Gastrocnemius medialis (tissue), 4 donors: ENCODE measurements at regions not wholly inside any gene's neighbourhood (a gene's known extent, or its start where the extent isn't known, plus 50 kb on each side); places are given as distances from the start of the nearest gene placed in this dataset.

ENCODE experiments used
- ATAC-seq, 2 donors: fragments of 150-250 bp; one replicate each; pipeline ENCODE4 v1.9.1; 2016
- DNase-seq, 2 donors: peaks; one replicate each; pipeline ENCODE4 v3.0.0-alpha.2; 2019
- H3K27ac ChIP-seq, 4 donors: fragments of 200-600 bp; sonication (generic); 1 replicate in 1 of 4; 2 replicates in 3 of 4; pipeline ENCODE4 v1.5.1; 2016 to 2018; ENCODE audit warnings: mild to moderate bottlenecking in 2 of 4, moderate library complexity in 1 of 4
- H3K27me3 ChIP-seq, 3 donors: fragments of 200-600 bp; sonication (generic) in 2 of 3; 1 replicate in 1 of 3; 2 replicates in 2 of 3; pipeline versions ENCODE4 v1.5.1 to v1.6.0; 2016 to 2019; ENCODE audit warnings: mild to moderate bottlenecking in 1 of 3, moderate library complexity in 1 of 3
- H3K36me3 ChIP-seq, 2 donors: fragments of 200-600 bp; sonication (generic) in 1 of 2; one replicate each; pipeline ENCODE4 v1.5.1; 2017 to 2018
- H3K4me1 ChIP-seq, 2 donors: fragments of 200-600 bp; sonication (generic) in 1 of 2; one replicate each; pipeline ENCODE4 v1.5.1; 2016 to 2017; ENCODE audit warnings: mild to moderate bottlenecking in 2 of 2
- H3K4me3 ChIP-seq, 4 donors: fragments of 200-600 bp; sonication (generic) in 3 of 4; 1 replicate in 1 of 4; 2 replicates in 3 of 4; pipeline ENCODE4 v1.5.1; 2016 to 2019; ENCODE audit warnings: mild to moderate bottlenecking in 2 of 4
- H3K9me3 ChIP-seq, 3 donors: fragments of 200-600 bp; sonication (generic) in 2 of 3; 1 replicate in 1 of 3; 2 replicates in 2 of 3; pipeline ENCODE4 v1.5.1; 2016 to 2019
- POLR2A ChIP-seq, 2 donors: fragments of 450-650 bp; IDR thresholded peaks; one replicate each; pipeline ENCODE4 v1.6.1; 2017; ENCODE audit warnings: antibody characterized with exemption in 2 of 2, mild to moderate bottlenecking in 2 of 2, moderate library complexity in 2 of 2
- in situ Hi-C, 4 donors: fragments of 200-750 bp; cut with MboI; loops; one replicate each; pipeline versions ENCODE4 v1.15.0 to v1.8.0; 2017; ENCODE audit warnings: low sequenced_read_pairs in 4 of 4
- intact Hi-C: fragments of 100-400 bp; cut with DNase I; formaldehyde crosslinking; loops from one replicate; pipeline ENCODE4 v1.15.1; 2023; ENCODE audit warnings: low total_unique reads
- TF ChIP-seq, protein P1 (sequence below), 5 experiments: fragments of 450-650 bp in 3 of 5; fragments of 200-600 bp in 2 of 5; sonication (generic) in 2 of 5; IDR thresholded peaks in 4 of 5; conservative IDR thresholded peaks in 1 of 5; 1 replicate in 4 of 5; 2 replicates in 1 of 5; pipeline ENCODE4 v1.5.1; 2016 to 2019; ENCODE audit warnings: antibody characterized with exemption in 5 of 5, mild to moderate bottlenecking in 3 of 5, moderate library complexity in 3 of 5

DNA sequence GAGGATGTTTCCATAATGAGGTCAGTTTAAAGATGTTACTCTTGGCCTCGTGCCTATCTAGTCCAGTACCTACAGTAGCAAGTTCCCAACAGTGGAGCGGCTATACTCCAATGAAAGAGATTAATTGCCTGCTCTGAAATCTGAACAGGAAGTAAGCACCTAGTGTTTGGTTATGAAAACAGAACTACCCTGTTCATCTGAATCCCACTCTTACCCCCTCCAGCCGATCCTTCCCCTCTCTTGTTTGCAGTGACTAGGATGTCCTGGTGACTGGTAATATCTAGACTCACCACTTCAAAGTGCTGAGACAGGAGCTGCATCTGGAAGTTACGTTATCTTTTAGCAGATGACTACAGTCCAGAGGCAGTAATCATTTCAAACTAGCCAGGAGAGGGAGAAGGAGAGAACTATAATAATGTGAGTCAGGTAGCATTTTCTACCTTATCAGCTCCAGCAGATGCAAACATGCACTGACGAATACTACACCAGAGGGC is 666.7 kb upstream of the NRP1 start:
- no peak overlapping the region for H3K4me3 ChIP-seq
- H3K27me3 ChIP-seq: no peaks in the 10 kb centered on the region
- in situ Hi-C loops: no loop called here
- no peak for TF ChIP-seq POLR2A (IDR thresholded peaks at IDR 0.05)
- TF ChIP-seq, protein P1, sequence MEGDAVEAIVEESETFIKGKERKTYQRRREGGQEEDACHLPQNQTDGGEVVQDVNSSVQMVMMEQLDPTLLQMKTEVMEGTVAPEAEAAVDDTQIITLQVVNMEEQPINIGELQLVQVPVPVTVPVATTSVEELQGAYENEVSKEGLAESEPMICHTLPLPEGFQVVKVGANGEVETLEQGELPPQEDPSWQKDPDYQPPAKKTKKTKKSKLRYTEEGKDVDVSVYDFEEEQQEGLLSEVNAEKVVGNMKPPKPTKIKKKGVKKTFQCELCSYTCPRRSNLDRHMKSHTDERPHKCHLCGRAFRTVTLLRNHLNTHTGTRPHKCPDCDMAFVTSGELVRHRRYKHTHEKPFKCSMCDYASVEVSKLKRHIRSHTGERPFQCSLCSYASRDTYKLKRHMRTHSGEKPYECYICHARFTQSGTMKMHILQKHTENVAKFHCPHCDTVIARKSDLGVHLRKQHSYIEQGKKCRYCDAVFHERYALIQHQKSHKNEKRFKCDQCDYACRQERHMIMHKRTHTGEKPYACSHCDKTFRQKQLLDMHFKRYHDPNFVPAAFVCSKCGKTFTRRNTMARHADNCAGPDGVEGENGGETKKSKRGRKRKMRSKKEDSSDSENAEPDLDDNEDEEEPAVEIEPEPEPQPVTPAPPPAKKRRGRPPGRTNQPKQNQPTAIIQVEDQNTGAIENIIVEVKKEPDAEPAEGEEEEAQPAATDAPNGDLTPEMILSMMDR (IDR thresholded peaks at IDR 0.05 in 4 of 5, conservative IDR thresholded peaks at IDR 0.05 in 1 of 5): no peak
- no peaks in the 10 kb centered on the region for H3K9me3 ChIP-seq
- no peak overlapping the region for H3K27ac ChIP-seq
- no peak for DNase-seq
- intact Hi-C loops: no loop called here
- ATAC-seq: no peak
- H3K36me3 ChIP-seq: no peaks in the 10 kb centered on the region
- H3K4me1 ChIP-seq: no peaks in the 10 kb centered on the region

DNA sequence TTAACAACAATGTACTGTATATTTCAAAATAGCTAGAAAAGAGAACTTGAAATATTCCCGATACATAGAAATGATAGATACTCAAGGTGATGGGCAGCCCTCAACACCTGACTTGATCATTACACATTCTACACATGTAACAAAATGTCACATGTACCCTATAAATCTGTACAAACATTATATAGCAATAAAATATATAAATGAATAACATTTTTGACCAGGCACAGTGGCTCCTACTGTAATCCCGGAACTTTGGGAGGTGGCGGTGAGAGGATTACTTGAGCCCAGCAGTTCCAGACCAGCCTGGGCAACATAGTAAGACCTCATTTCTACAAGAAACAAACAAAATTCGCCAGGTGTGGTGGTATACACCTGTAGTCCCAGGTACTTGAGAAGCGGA is 659.5 kb upstream of the NRP1 start:
- DNase-seq (no peak), ATAC-seq (no peak)
- Histone ChIP-seq H3K27ac (no peak overlapping the region), H3K36me3 (no peaks in the 10 kb centered on the region), H3K4me3 (no peak overlapping the region), H3K4me1 (no peaks in the 10 kb centered on the region), H3K9me3 (no peaks in the 10 kb centered on the region), H3K27me3 (no peaks in the 10 kb centered on the region)
- TF ChIP-seq POLR2A (IDR thresholded peaks at IDR 0.05): no peak
- TF ChIP-seq, protein P1 (IDR thresholded peaks at IDR 0.05 in 4 of 5, conservative IDR thresholded peaks at IDR 0.05 in 1 of 5): no peak
- in situ Hi-C loops: no loop called here
- intact Hi-C loops: no loop called here

DNA sequence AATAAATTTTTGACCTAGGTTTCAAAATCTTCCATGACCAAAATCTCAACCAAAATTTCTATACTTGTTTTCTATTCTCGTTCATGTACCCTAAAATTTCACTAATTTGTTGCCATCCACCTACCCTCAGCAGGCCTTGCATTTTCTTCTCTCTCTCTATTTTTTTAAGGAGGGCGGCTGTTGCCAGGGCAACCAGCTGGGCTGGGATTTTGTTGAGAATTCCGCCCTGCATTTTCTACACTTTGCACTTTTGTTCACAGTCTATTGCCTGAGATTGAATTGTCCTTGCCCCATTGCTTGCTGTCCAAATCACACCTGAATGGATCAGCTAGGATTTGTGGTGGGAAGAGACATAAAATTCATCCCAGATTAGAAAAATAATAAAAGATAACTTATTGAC is 657.5 kb upstream of the NRP1 start:
- ATAC-seq (no peak), DNase-seq (no peak)
- no peaks in the 10 kb centered on the region for H3K36me3 ChIP-seq
- TF ChIP-seq, protein P1 (IDR thresholded peaks at IDR 0.05 in 4 of 5, conservative IDR thresholded peaks at IDR 0.05 in 1 of 5): no peak
- TF ChIP-seq POLR2A (IDR thresholded peaks at IDR 0.05): no peak
- H3K9me3 ChIP-seq: no peaks in the 10 kb centered on the region
- H3K27ac ChIP-seq: no peak overlapping the region
- intact Hi-C loops (no loop called here), in situ Hi-C loops (no loop called here)
- no peaks in the 10 kb centered on the region for H3K4me1 ChIP-seq
- H3K27me3 ChIP-seq: no peaks in the 10 kb centered on the region
- no peak overlapping the region for H3K4me3 ChIP-seq

DNA sequence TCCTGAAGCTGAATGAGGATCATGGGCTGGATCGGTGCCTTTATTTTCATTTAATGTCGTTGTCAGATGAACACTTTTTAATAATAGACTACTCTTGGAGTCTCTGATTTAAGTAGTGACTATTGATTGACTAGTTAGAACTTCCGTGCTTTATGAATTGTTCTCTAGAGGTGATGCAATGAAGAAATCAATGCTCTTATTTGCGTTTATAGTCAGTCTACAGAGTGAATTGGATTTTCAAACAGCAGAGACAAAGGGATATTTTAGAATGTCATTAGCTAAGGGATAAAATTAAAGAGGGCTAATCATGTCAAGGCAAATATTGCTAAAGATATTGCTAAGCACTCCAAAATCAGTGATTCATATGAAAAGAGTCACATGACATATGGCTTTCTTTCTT is 652.0 kb upstream of the NRP1 start:
- no peaks in the 10 kb centered on the region for H3K9me3 ChIP-seq
- TF ChIP-seq, protein P1 (IDR thresholded peaks at IDR 0.05 in 4 of 5, conservative IDR thresholded peaks at IDR 0.05 in 1 of 5): no peak
- no peak for TF ChIP-seq POLR2A (IDR thresholded peaks at IDR 0.05)
- H3K27ac ChIP-seq: no peak overlapping the region
- intact Hi-C loops: no loop called here
- H3K4me3 ChIP-seq: no peak overlapping the region
- DNase-seq: no peak
- H3K36me3 ChIP-seq: no peaks in the 10 kb centered on the region
- in situ Hi-C loops: no loop called here
- H3K4me1 ChIP-seq: no peaks in the 10 kb centered on the region
- no peaks in the 10 kb centered on the region for H3K27me3 ChIP-seq
- ATAC-seq: no peak

DNA sequence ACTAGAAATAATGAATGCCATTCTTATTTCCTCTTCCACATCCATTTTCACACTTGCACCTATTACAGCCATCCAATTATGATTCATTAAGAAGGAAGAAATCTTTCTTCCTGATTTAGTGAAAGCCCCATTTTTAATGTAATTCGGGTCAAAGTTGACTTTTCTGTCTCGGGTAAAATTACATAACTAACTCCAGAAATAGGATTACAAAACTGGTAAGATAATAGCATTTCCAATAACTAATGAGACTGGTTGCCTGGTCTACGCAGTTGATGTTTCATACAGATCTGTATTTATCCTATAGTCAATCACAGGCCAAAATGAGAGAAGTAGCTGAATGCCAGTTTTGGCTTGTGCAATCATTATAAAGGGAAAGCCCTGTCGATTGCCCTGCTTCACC is 651.5 kb upstream of the NRP1 start:
- in situ Hi-C loops (no loop called here), intact Hi-C loops (no loop called here)
- Histone ChIP-seq H3K4me3 (no peak overlapping the region), H3K36me3 (no peaks in the 10 kb centered on the region), H3K4me1 (no peaks in the 10 kb centered on the region), H3K27ac (no peak overlapping the region), H3K27me3 (no peaks in the 10 kb centered on the region), H3K9me3 (no peaks in the 10 kb centered on the region)
- no peak for ATAC-seq
- no peak for DNase-seq
- TF ChIP-seq, protein P1 (IDR thresholded peaks at IDR 0.05 in 4 of 5, conservative IDR thresholded peaks at IDR 0.05 in 1 of 5): no peak
